GM18498 (cell line): ENCODE measurements at regions not wholly inside any gene's neighbourhood (a gene's known extent, or its start where the extent isn't known, plus 50 kb on each side); places are given as distances from the start of the nearest gene placed in this dataset.
"Not testable (repeated sequence)": the region's sequence is repeated elsewhere in the genome, so short reads cannot be mapped to it uniquely, and the experiment has no call there.

ENCODE experiments used
- ATAC-seq: cut with Tn5 transposase; IDR thresholded peaks from one replicate; pipeline ENCODE4 v1.9.1; 2021; ENCODE audit warnings: mild to moderate bottlenecking, moderate library complexity; ENCODE audit not compliant: unreplicated experiment

DNA sequence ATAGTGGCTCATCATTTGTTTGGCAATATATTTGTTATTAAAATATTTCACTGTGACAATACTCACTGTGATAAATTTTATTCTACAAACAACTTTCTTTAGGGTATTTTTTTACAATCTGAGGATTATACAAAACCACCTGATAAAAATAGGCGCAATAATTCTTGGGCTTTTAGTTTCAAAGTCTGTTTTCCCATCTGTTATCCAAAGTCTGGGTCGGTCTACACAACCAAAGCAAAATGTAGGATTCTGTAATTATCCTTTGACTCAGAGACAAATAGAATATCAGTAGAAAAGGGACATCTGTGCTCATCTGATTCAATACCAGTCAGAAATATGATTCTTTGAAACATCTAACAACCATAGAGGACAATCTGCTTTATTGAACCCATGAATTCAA lies 271.8 kb upstream of the AMIGO2 start:
- no peak for ATAC-seq

DNA sequence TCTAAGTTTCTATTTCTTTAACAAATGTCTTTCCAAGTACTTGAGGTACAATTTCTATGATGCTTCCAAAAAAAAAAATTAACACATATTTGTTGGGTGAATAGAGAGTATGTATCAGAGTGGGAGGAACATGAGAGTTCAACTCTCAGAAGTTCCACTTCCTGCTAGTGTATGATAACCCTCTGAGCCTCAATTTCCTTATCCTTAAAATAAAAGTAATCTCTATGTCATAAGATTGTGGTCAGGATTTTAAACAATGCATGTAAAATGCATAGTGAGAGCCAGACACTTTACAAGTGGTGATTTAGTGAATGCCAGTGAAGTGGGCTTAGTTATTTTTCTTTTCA lies 270.3 kb upstream of the AMIGO2 start:
- ATAC-seq, result no peak

DNA sequence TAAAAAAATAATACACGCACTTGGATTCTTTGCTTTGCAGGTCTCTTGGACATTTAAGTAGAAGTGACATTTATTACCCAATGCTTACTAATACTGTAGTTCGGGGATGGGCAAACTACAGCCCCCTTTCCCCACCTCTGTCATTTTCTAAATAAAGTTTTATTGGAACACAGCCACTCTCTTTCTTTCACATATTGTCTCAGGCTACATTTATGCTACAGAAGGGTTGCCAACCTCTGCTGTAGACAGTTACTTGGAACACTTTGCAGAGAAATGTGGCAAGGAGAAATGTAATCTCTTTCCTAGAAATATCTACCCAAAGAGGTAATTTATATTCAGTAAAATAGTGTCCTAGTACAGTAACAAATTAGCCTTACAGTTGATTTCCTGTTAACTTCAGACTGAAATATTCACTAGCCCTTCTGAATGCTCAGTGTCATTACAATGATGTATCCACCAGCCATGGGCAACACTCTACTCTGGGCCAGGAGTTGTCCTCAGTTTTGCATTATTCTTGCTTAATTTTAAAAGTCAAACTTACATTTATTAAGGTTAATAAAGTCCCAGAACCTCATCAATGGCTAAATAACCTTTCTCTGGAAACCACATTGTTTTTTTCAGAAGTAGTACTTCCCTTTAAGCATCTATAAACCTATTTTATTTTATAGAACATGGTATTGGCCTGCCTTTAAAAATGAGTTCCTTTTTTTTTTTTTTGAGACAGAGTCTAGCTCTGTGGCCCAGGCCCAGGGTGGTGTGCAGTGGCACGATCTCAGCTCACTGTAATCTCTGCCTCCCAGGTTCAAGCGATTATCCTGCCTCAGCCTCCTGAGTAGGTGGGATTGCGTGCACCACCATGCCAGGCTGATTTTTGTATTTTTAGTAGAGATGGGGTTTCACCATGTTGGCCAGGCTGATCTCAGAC lies 269.6 kb upstream of the AMIGO2 start:
- ATAC-seq, result no peak

DNA sequence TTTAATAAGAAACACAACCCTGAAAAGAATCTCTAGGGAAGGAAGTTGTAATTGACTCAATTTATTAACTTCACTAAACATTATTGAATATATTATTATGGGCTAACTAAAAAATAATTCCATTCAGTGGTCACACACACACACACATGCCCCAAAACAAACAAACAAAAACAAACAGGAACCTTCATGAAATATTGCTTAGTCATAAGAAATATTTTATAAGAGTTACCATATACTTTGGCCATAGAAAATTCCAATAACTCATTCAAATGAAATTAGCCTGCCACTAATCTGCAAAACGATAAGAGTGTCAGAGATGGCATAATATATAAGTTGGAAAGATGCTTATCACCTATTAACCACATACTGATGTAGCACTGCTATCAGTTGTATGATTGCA lies 268.4 kb upstream of the AMIGO2 start:
- no peak for ATAC-seq

DNA sequence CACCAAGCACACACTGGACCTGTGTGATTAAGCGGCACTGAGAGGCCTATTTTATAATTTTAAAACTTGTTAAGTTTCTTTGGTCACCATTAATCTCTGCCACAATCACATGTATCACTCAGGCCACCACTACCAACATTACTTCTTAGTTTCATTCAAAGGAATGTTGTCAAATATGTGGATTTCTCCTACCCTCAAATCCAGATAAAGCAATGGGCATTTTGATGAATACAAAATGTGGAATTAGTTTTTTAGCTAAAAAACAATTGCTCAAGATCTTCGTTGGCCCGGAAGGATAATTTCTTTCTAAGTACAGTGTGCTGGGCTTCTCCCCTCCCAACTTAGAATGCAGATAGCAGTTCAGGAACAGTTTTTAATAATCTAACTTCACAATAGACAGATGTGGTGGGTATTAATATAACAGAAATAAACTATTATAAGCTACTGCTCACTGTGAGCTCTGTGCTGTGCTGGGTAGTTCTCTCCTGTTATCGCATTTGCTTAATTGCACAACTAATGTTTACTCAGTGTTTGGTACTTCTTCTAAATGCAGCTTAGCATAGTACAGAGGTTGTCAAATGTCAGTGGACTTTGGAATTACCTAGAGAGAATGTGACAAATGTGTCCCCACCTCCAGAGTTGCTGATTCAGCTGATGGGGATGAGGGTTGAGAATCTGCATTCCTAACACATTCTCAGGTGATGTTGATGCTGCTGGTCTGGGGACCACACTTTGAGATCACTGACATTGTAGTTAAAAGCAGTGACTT lies 266.7 kb upstream of the AMIGO2 start:
- no peak for ATAC-seq

DNA sequence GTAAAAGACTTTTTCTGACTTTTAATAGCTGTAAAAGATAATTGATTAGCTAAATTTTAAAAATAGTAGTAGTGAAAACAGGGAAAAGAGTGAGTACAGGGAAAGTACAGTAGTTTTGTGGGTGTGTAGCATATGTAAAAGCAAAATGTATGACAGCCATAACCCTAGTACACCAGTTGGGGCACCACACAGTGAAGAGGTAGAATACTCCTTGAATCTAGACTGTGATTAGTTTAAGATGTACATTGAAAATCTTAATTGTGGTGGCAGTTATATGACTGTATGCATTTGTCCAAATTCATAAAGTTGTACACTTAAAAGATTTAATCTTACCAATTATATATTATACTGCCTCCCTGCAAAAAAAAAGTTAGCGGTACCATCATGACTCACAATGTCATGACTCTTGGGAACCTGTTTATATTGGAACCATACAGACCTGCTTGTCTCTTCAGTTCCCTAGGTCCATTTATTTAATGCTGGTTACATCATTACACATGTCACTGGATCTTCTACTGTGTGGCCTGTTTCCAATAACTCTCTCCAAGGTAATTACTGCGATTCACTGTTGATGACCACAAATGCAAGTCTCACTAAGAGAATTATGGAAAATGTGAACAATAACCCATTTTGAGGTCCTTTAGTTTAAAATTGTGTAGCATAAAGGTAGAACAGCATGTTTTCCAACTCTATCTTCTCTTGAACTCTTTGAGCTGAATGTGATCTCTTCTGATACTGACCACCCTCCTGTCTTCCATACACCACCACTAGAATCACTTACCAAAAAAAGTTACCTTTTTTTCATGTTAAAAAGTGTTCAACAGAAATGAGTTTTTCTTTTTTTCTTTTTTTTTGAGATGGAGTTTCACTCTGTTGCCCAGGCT lies 264.2 kb upstream of the AMIGO2 start:
- ATAC-seq, result no peak

DNA sequence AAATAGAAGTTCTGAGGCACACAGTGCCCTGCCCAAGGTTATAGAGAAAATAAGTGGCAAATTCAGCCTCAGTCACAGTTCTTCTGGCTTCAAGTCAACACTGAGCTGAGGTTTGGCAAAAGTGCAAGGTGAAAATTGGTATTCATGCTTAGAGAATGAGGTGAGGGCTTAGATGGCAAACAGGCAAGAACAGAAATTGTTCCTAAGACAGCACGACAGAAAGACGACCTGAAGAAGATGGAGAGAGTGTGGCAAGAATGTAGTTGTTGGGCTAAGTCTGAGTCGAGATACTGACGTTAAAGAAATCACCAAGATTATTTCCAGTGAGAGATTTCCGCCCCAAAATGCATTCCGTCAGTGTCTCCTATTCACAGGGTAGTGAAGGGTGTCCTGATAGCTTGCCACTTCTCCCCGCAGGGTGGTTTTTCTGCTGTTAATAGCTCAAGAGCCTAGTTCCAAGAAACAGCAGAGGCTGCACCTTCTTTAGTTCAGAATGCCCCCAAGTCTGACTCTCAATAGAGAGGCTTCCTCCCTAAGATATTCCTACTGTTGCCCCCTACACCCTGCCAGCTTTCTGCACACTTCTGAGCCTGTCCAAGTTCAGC lies 260.8 kb upstream of the AMIGO2 start:
- ATAC-seq, result no peak

DNA sequence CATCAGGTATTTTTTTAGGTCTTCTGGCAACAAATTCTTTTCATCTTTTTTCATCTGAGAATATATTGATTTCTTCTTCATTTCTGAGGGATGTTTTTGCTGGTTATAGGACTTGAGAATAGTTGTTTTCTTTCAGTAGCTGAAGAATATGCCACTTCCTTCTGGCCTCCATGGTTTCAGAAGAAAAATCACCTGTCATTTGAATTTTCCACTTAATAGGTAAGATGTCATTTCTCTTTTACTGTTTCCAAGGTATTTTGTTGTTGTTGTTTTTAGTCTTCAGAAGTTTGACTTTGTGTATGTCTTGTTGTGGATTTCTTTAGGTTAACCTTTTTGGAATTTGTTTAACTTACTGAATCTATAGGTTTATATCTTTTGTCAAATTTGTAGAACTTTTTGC lies 257.8 kb upstream of the AMIGO2 start:
- ATAC-seq, result no peak

DNA sequence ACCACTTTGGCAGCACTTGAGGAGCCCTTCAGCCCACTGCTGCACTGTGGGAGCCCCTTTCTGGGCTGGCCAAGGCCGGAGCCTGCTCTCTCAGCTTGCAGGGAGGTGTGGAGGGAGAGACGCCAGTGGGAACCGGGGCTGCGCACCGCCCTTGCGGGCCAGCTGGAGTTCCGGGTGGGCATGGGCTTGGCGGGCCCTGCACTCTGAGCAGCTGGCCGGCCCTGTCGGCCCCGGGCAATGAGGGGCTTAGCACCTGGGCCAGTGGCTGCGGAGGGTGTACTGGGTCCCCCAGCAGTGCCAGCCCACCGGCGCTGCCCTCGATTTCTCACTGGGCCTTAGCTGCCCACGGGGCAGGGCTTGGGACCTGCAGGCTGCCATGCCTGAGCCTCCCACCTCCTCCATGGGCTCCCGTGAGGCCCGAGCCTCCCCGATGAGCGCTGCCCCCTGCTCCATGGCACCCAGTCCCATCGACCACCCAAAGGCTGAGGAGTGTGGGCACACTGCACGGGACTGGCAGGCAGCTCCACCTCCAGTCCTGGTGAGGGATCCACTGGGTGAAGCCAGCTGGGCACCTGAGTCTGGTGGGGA lies 253.6 kb upstream of the AMIGO2 start:
- ATAC-seq, result not testable (repeated sequence)

DNA sequence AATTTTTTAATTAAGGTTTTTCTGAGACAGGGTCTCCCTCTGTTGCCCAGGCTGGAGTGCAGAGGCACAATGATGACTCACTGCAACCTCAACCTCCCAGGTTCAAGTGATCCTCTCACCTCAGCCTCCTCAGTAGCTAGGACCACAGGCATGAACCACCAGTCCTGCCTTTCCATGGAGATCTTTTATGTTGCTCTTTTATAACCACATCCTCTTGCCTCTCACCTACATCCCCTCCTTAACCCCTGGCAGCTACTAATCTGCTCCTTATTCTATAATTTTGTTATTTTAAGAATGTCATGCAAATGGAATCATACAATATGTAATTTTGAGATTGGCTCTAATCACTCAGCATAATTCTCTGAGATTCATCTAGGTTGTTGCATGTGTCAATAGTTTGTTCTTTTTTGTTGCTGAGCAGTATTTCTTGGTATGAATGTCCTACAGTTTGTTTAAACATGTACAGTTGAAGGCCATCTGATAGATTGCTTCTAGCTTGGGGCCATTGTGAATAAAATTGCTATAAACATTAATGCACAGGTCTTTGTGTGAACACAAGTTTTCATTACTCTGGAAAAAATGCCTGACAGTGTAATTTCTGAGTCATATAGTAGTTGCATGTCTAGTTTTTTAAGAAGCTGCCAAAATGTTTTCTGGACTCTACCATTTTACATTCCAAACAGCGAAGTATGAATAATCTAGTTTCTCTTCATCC lies 249.2 kb upstream of the AMIGO2 start:
- no peak for ATAC-seq

DNA sequence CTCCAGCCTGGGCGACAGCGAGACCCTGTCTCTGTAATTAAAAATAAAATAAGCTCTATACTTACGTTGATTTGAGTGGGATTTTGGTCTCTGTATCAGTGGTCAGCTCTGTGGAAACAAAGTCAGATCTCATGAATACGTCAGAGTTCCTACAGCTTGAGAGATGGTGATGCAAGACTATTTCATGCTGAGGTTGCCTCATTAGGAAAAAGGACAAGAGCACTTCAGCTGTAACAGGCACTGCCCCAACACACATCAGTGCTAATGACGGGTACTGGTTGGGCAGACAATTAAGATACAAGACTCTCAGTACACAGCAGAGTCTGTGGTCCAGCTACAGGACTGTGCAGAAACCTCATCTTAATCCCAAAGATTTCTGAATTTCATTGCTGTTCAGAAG lies 246.4 kb upstream of the AMIGO2 start:
- no peak for ATAC-seq

DNA sequence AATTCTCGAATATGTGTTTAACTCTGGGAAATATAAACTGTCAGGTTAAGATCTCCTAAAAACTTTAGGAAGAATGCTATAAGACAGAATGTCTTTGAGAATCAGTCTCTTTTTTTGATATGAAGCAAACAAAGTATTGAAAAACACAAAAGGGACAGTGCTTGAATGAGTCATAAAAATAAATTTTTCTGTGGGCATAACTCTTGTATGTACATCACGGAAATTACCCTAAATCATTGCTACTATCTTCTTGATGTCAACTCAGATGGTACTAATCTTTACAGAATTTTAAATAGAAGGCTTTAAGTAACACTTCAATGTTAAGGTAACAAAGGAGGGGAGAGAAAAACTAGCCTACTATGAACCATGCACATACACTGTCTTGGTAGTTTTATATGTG lies 244.0 kb upstream of the AMIGO2 start:
- ATAC-seq, result no peak

DNA sequence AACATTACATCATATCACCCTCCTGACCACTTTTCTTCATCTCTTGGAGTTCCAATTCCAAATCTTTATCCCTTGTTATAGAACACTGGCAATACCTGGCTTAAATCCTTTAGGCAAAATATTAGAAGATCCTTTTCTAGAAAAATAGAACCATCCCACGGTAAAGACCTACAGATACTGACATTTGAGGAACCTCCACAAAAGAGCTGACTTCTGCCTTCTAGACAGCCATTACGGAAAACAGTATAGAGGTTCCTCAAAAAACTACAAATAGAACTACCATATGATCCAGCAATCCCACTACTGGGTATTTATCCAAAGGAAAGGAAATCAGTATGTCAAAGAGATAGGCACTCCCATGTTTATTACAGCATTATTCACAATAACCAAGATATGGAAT lies 241.7 kb upstream of the AMIGO2 start:
- ATAC-seq, result no peak

DNA sequence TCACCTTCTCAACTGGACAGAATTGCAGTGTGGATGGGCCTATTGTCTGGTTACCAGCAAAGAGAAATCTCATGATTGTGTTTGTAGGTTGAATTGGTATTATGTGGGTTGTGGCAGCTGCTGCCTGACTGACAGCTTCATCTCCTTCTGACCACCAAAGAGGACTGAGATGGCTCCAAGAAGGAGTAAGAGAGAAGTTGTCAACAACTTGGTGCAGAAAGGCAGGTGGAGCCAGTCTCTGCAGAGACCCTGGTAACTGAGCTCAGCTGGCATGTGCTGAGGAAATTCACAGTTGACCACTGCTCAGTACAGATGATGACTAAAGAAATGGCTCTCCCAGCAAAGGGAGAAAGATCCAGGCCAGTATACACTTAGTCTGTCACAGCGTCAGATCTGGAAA lies 240.0 kb upstream of the AMIGO2 start:
- no peak for ATAC-seq

DNA sequence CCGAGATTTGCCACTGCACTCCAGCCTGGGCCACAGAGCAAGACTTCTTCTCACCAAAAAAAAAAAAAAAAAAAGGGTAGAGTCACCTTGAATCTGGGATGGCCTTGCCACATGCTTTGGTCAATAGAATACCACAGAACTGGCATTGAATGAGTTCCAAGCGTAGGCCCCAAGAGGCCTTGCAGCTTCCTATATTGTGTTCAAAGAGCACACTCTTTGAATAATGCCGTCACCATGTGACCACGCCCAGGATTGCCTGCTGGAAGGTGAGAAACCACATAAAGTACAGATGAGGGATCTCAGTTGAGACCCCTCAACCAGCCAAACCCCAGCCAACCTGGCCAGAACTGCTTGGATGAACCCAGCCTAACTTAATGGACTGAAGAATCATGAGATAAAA lies 239.2 kb upstream of the AMIGO2 start:
- ATAC-seq, result no peak

DNA sequence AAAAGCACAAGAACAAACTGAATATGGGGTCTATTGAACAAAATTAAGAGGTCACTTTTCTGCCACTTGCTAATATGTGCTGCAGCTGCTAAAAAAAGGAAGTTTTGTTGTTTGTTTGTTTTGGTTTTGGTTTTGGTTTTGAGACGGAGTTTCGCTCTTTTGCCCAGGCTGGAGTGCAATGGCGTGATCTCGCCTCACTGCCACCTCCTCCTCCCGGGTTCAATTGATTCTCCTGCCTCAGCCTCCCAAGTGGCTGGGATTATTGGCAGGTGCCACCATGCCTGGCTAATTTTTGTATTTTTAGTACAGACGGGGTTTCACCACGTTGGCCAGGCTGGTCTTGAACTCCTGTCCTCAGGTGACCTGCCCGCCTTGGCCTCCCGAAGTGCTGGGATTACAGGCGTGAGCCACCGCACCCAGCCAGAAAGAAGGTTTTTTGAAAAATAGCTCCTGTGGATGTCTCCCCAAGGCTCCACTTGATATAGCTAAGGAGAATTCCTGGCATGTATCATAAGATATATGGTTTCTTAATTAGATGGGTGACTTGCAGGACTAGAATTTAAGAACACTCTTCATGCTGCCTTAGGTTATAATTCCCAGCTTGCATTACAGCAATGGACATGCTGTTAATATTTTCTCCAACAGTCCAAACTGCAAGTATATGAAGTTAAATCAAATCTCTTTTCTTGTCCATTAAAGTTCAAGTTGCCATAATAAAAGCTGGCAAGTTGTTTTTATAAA lies 237.6 kb upstream of the AMIGO2 start:
- no peak for ATAC-seq

DNA sequence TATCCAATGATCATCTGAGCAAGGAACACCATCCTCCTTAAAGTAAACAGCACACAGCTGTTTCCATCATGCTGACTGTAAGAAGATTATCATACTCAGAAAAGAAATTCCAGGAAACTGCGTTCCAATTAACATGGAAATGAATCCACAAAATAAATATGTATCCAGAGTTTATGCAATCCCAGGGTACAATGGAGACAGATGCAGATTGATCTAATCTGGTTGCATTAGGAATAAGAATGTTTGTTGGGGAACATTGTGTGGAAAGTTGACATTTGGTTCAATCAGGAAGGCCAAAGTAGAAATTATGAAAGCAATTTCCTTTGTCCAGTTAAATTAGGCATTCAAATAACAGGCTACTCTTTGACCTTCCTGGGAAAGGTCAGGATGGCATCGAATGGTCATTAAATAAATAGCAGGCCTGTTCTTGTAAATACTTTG lies 236.9 kb upstream of the AMIGO2 start:
- no peak for ATAC-seq

DNA sequence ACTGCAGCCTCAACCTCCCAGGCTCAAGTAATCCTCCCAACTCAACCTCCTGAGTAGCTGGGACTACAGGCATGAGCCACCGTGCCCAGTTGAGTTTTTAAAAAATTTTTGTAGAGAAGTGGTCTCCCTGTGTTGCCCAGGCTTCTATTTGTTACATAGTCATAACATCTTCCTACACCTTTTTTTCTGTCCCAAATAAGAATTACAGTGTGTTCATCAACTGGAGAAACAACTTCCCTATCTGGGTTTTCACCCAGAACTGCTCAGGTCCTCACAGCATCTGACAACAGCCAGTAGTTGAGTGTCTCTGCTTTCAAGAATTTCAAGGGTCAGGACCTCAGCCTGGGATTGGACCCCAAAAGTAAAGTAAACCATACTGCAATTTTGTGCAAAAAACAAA lies 235.2 kb upstream of the AMIGO2 start:
- ATAC-seq, result no peak

DNA sequence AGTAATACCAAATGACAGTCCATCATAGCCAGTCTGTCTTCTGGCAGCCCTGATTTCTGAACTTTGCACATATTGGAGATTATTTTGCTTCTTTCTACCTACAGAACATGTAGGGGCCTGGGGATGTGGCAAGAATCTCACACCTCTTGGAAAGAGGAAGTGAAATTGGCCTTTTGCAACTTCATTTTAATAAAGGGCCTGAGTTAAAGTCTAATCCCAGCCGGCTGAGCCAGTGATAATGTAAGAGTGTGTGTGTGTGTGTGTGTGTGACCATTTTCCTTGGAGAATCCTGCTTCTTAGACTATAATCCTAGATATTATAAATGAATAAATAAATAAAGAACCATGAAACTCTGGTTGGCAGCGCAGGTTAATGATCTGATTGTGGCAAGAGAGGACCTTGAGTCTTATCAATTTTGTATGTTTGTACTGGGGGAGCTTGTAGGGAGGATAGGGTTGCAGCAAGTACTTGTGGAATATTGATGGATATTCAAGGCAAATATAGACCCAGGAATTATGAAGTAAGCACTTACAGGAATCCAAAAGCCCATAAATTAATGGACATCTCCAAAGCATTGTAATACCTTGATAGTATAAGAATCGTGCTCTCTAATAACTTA lies 233.2 kb upstream of the AMIGO2 start:
- ATAC-seq, result peak; percentile 89
